ENCODE measurements at regions not wholly inside any gene's neighbourhood (a gene's known extent, or its start where the extent isn't known, plus 50 kb on each side); places are given as distances from the start of the nearest gene placed in this dataset.
"Not testable (repeated sequence)": the region's sequence is repeated elsewhere in the genome, so short reads cannot be mapped to it uniquely, and the experiment has no call there.

GRCh38 chr6:93962566-93962965 is 543.2 kb upstream of the EPHA7 start:
- no peak for DNase-seq (ENCODE audit: low read depth)

GRCh38 chr6:93954584-93954983 is 535.2 kb upstream of the EPHA7 start:
- DNase-seq (ENCODE audit: low read depth): no peak

GRCh38 chr6:93943661-93944060 is 524.3 kb upstream of the EPHA7 start:
- DNase-seq (ENCODE audit: low read depth): no peak

- no peak for DNase-seq (ENCODE audit: low read depth)
Measured at GRCh38 chr6:93940381-93940780, 521.0 kb upstream of the EPHA7 start.

GRCh38 chr6:93932175-93932574 is 512.8 kb upstream of the EPHA7 start:
- DNase-seq (ENCODE audit: low read depth): no peak

- no peak for DNase-seq (ENCODE audit: low read depth)
Measured at GRCh38 chr6:93927731-93928130, 508.4 kb upstream of the EPHA7 start.

GRCh38 chr6:93919365-93919764 is 500.0 kb upstream of the EPHA7 start:
- no peak for DNase-seq (ENCODE audit: low read depth)

GRCh38 chr6:93918258-93918657 is 498.9 kb upstream of the EPHA7 start:
- DNase-seq (ENCODE audit: low read depth): no peak

- DNase-seq (ENCODE audit: low read depth): no peak
Measured at GRCh38 chr6:93917216-93917615, 497.9 kb upstream of the EPHA7 start.

GRCh38 chr6:93916716-93917115 is 497.4 kb upstream of the EPHA7 start:
- DNase-seq (ENCODE audit: low read depth): no peak

- DNase-seq (ENCODE audit: low read depth): no peak
Measured at GRCh38 chr6:93915961-93916360, 496.6 kb upstream of the EPHA7 start.

GRCh38 chr6:93902517-93902916 is 483.2 kb upstream of the EPHA7 start:
- no peak for DNase-seq (ENCODE audit: low read depth)

- no peak for DNase-seq (ENCODE audit: low read depth)
Measured at GRCh38 chr6:93900142-93900541, 480.8 kb upstream of the EPHA7 start.

GRCh38 chr6:93896081-93896480 is 476.7 kb upstream of the EPHA7 start:
- DNase-seq (ENCODE audit: low read depth): no peak

GRCh38 chr6:93894521-93894920 is 475.2 kb upstream of the EPHA7 start:
- no peak for DNase-seq (ENCODE audit: low read depth)

- DNase-seq (ENCODE audit: low read depth): no peak
Measured at GRCh38 chr6:93889713-93890112, 470.4 kb upstream of the EPHA7 start.

- no peak for DNase-seq (ENCODE audit: low read depth)
Measured at GRCh38 chr6:93886416-93886815, 467.1 kb upstream of the EPHA7 start.

- DNase-seq (ENCODE audit: low read depth): no peak
Measured at GRCh38 chr6:93859971-93860370, 440.6 kb upstream of the EPHA7 start.

GRCh38 chr6:93858213-93858612 is 438.9 kb upstream of the EPHA7 start:
- no peak for DNase-seq (ENCODE audit: low read depth)

GRCh38 chr6:93849857-93850256 is 430.5 kb upstream of the EPHA7 start:
- no peak for DNase-seq (ENCODE audit: low read depth)

- DNase-seq (ENCODE audit: low read depth): no peak
Measured at GRCh38 chr6:93848031-93848742, 428.8 kb upstream of the EPHA7 start.

- DNase-seq (ENCODE audit: low read depth): no peak
Measured at GRCh38 chr6:93842178-93842577, 422.8 kb upstream of the EPHA7 start.

- DNase-seq (ENCODE audit: low read depth): not testable (repeated sequence)
Measured at GRCh38 chr6:93835451-93836145, 416.2 kb upstream of the EPHA7 start.

GRCh38 chr6:93835026-93835425 is 415.7 kb upstream of the EPHA7 start:
- not testable (repeated sequence) for DNase-seq (ENCODE audit: low read depth)
